ENCODE measurements at regions not wholly inside any gene's neighbourhood (a gene's known extent, or its start where the extent isn't known, plus 50 kb on each side); places are given as distances from the start of the nearest gene placed in this dataset.

DNA sequence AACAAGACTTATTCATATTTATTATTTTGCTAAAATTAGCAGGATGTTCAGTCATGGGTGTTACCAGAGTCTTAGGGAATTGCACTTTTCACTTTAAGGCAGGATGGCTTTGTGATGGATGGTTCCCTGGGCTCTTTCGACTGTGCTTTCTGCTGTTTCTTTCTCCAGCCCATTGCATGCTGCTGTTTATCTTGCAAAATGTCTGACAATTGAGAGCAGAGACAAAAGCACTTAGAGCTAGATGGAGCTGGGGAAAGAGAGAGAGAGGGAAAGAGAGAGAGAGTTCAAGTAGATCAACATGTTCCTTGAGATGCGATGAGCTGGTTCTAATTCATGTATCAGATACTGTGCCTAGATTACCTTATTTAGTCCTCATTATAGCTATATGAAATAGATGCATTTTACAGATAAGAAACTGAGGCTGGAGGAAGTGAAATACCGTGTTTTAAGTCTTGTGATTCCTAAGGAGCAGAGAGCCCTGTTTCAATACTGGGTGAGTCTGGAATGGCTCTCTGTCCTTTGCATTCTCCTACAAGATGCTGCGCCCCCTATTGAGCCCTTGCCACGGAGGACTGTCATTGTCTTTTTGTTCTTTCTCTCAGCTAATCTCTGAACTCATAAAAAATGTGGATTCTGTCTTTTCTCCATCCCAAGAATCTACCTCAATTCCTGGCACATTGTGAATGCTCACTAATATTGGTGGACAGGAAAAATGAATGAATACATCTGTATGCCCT, 227.9 kb downstream of the ALG10B start:
- Histone ChIP-seq H4K20me1 (ENCODE audit: insufficient read depth) (no peaks in the 10 kb centered on the region), H3K27me3 (ENCODE audit: insufficient read depth, low read depth, low read length) (no peaks in the 10 kb centered on the region), H3K4me3 (ENCODE audit: low read length) (no peak overlapping the region), H3K79me2 (replicated peaks; ENCODE audit: insufficient read depth, low read length) (no peaks in the 10 kb centered on the region), H3K27ac (ENCODE audit: low read length) (no peak overlapping the region), H2AFZ (ENCODE audit: low read depth, low read length) (peak overlapping the region; percentile 30), H3K9me2 (ENCODE audit: insufficient read depth, low read length) (no peaks in the 10 kb centered on the region), H3K9ac (ENCODE audit: low read length) (peak overlapping the region; percentile 5), H3K4me2 (ENCODE audit: low read length) (no peak overlapping the region), H3K36me3 (ENCODE audit: insufficient read depth, low read length) (no peaks in the 10 kb centered on the region), H3F3A (ENCODE audit: insufficient read depth, low read length, poor library complexity, severe bottlenecking) (no peaks in the 10 kb centered on the region), H3K9me3 (ENCODE audit: low read length) (no peaks in the 10 kb centered on the region)
- peak; percentile 23 for TF ChIP-seq POLR2AphosphoS5 (IDR thresholded peaks at IDR 0.05)
- TF ChIP-seq, protein P1, sequence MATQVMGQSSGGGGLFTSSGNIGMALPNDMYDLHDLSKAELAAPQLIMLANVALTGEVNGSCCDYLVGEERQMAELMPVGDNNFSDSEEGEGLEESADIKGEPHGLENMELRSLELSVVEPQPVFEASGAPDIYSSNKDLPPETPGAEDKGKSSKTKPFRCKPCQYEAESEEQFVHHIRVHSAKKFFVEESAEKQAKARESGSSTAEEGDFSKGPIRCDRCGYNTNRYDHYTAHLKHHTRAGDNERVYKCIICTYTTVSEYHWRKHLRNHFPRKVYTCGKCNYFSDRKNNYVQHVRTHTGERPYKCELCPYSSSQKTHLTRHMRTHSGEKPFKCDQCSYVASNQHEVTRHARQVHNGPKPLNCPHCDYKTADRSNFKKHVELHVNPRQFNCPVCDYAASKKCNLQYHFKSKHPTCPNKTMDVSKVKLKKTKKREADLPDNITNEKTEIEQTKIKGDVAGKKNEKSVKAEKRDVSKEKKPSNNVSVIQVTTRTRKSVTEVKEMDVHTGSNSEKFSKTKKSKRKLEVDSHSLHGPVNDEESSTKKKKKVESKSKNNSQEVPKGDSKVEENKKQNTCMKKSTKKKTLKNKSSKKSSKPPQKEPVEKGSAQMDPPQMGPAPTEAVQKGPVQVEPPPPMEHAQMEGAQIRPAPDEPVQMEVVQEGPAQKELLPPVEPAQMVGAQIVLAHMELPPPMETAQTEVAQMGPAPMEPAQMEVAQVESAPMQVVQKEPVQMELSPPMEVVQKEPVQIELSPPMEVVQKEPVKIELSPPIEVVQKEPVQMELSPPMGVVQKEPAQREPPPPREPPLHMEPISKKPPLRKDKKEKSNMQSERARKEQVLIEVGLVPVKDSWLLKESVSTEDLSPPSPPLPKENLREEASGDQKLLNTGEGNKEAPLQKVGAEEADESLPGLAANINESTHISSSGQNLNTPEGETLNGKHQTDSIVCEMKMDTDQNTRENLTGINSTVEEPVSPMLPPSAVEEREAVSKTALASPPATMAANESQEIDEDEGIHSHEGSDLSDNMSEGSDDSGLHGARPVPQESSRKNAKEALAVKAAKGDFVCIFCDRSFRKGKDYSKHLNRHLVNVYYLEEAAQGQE (IDR thresholded peaks at IDR 0.05; ENCODE audit: borderline replicate concordance), result no peak
- TF ChIP-seq MXI1 (conservative IDR thresholded peaks at IDR 0.05; ENCODE audit: poor library complexity, severe bottlenecking), result no peak
- no peak for TF ChIP-seq TAF1 (IDR thresholded peaks at IDR 0.05; ENCODE audit: low read depth)
- no peak for TF ChIP-seq SMC3 (conservative IDR thresholded peaks at IDR 0.05; ENCODE audit: poor library complexity)
- TF ChIP-seq RAD21 (conservative IDR thresholded peaks at IDR 0.05), result no peak
- TF ChIP-seq EZH2 (IDR thresholded peaks at IDR 0.05; ENCODE audit: borderline replicate concordance, insufficient read depth, low read length, poor library complexity, severe bottlenecking), result no peak
- TF ChIP-seq EP300 (conservative IDR thresholded peaks at IDR 0.05; ENCODE audit: poor library complexity, severe bottlenecking), result no peak
- TF ChIP-seq, protein P2, sequence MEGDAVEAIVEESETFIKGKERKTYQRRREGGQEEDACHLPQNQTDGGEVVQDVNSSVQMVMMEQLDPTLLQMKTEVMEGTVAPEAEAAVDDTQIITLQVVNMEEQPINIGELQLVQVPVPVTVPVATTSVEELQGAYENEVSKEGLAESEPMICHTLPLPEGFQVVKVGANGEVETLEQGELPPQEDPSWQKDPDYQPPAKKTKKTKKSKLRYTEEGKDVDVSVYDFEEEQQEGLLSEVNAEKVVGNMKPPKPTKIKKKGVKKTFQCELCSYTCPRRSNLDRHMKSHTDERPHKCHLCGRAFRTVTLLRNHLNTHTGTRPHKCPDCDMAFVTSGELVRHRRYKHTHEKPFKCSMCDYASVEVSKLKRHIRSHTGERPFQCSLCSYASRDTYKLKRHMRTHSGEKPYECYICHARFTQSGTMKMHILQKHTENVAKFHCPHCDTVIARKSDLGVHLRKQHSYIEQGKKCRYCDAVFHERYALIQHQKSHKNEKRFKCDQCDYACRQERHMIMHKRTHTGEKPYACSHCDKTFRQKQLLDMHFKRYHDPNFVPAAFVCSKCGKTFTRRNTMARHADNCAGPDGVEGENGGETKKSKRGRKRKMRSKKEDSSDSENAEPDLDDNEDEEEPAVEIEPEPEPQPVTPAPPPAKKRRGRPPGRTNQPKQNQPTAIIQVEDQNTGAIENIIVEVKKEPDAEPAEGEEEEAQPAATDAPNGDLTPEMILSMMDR (IDR thresholded peaks at IDR 0.05; ENCODE audit: poor library complexity, severe bottlenecking), result peak; percentile 35

DNA sequence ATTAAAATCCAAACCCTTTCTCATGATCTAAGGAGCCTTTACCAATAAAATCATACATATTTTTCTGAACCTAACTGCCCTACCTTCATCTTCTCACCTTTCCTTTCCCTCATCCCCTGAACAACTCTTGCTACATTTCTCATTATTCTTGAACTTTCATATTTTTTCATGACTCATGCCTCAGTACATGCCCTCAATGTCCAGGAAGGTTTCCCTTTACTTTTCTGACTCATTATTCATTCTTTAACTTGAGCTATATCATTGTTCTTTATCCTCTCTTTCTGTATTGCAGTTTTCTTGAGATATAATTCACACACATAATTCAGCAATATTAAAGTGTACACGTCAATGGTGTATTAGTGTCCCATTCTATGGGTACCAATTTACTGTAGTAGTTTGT, 231.0 kb downstream of the ALG10B start:
- H3K9me3 ChIP-seq (ENCODE audit: low read length), result no peaks in the 10 kb centered on the region
- no peaks in the 10 kb centered on the region for H3K27me3 ChIP-seq (ENCODE audit: insufficient read depth, low read depth, low read length)
- H3K36me3 ChIP-seq (ENCODE audit: insufficient read depth, low read length), result no peaks in the 10 kb centered on the region
- H3K4me3 ChIP-seq (ENCODE audit: low read length), result no peak overlapping the region
- H3K9me2 ChIP-seq (ENCODE audit: insufficient read depth, low read length), result no peaks in the 10 kb centered on the region
- no peaks in the 10 kb centered on the region for H4K20me1 ChIP-seq (ENCODE audit: insufficient read depth)
- no peak overlapping the region for H3K4me2 ChIP-seq (ENCODE audit: low read length)
- H3K9ac ChIP-seq (ENCODE audit: low read length), result no peak overlapping the region
- no peak overlapping the region for H3K27ac ChIP-seq (ENCODE audit: low read length)
- H2AFZ ChIP-seq (ENCODE audit: low read depth, low read length), result no peak overlapping the region
- TF ChIP-seq MXI1 (conservative IDR thresholded peaks at IDR 0.05; ENCODE audit: poor library complexity, severe bottlenecking), result no peak
- TF ChIP-seq SMC3 (conservative IDR thresholded peaks at IDR 0.05; ENCODE audit: poor library complexity), result no peak
- TF ChIP-seq TAF1 (IDR thresholded peaks at IDR 0.05; ENCODE audit: low read depth), result no peak
- no peak for TF ChIP-seq RAD21 (conservative IDR thresholded peaks at IDR 0.05)
- TF ChIP-seq, protein P2 (IDR thresholded peaks at IDR 0.05; ENCODE audit: poor library complexity, severe bottlenecking), result no peak
- no peak for TF ChIP-seq EP300 (conservative IDR thresholded peaks at IDR 0.05; ENCODE audit: poor library complexity, severe bottlenecking)
- TF ChIP-seq EZH2 (IDR thresholded peaks at IDR 0.05; ENCODE audit: borderline replicate concordance, insufficient read depth, low read length, poor library complexity, severe bottlenecking), result no peak
- no peaks in the 10 kb centered on the region for H3K79me2 ChIP-seq (replicated peaks; ENCODE audit: insufficient read depth, low read length)
- H3F3A ChIP-seq (ENCODE audit: insufficient read depth, low read length, poor library complexity, severe bottlenecking), result no peaks in the 10 kb centered on the region

Data from neural cell (in vitro differentiated cells).